Urothelium cell line (cell line): ENCODE measurements at regions not wholly inside any gene's neighbourhood (a gene's known extent, or its start where the extent isn't known, plus 50 kb on each side); places are given as distances from the start of the nearest gene placed in this dataset.
"Not testable (repeated sequence)": the region's sequence is repeated elsewhere in the genome, so short reads cannot be mapped to it uniquely, and the experiment has no call there.

Source experiments
- DNase-seq: peaks from one replicate; pipeline ENCODE4 v3.0.0; 2011; ENCODE audit warnings: low spot score, mixed read lengths
- FAIRE-seq: peaks from 2 replicates; lab custom pipeline; 2011; peaks lifted over from hg19 to GRCh38; lab: Jason Lieb, UNC

- FAIRE-seq (no peak), DNase-seq (no peak)
Measured at GRCh38 chr15:79492065-79492464, 59.9 kb downstream of the MINAR1 start.

- DNase-seq (no peak), FAIRE-seq (no peak)
Measured at GRCh38 chr15:79494384-79494909, 62.3 kb downstream of the MINAR1 start.

- DNase-seq, result no peak
- no peak for FAIRE-seq
Measured at GRCh38 chr15:79494963-79495755, 63.0 kb downstream of the MINAR1 start.

GRCh38 chr15:79495775-79496174 lies 63.6 kb downstream of the MINAR1 start:
- peak; percentile 68 for FAIRE-seq

GRCh38 chr15:79496838-79497237 lies 64.7 kb downstream of the MINAR1 start:
- FAIRE-seq, result no peak
- no peak for DNase-seq

More at GRCh38 chr15:79495775-79496174, 63.6 kb downstream of the MINAR1 start:
- no peak for DNase-seq

- DNase-seq (no peak), FAIRE-seq (no peak)
Measured at GRCh38 chr15:79501086-79501485, 69.0 kb downstream of the MINAR1 start.

GRCh38 chr15:79505956-79506355 lies 73.8 kb downstream of the MINAR1 start:
- FAIRE-seq, result no peak
- peak; percentile 23 for DNase-seq

- DNase-seq, FAIRE-seq: not testable (repeated sequence)
Measured at GRCh38 chr15:79512844-79513243, 80.7 kb downstream of the MINAR1 start.

- no peak for DNase-seq
- FAIRE-seq, result no peak
Measured at GRCh38 chr15:79513417-79513816, 81.3 kb downstream of the MINAR1 start.

- no peak for DNase-seq
Measured at GRCh38 chr15:79513940-79514339, 81.8 kb downstream of the MINAR1 start.

GRCh38 chr15:79515300-79516027 lies 83.3 kb downstream of the MINAR1 start:
- no peak for FAIRE-seq
- DNase-seq, result no peak

More at GRCh38 chr15:79513940-79514339, 81.8 kb downstream of the MINAR1 start:
- FAIRE-seq, result no peak

- FAIRE-seq (no peak), DNase-seq (no peak)
Measured at GRCh38 chr15:79516155-79516554, 84.0 kb downstream of the MINAR1 start.

GRCh38 chr15:79516646-79517045 lies 84.5 kb downstream of the MINAR1 start:
- FAIRE-seq, result no peak
- DNase-seq, result no peak

- DNase-seq (no peak), FAIRE-seq (no peak)
Measured at GRCh38 chr15:79519628-79520027, 87.5 kb downstream of the MINAR1 start.

- no peak for DNase-seq
- no peak for FAIRE-seq
Measured at GRCh38 chr15:79520654-79521053, 88.5 kb downstream of the MINAR1 start.

- DNase-seq, result no peak
- FAIRE-seq, result no peak
Measured at GRCh38 chr15:79522656-79523055, 90.5 kb downstream of the MINAR1 start.

GRCh38 chr15:79523266-79523665 lies 91.1 kb downstream of the MINAR1 start:
- DNase-seq (no peak), FAIRE-seq (no peak)

- no peak for DNase-seq
- FAIRE-seq, result no peak
Measured at GRCh38 chr15:79524531-79524930, 92.4 kb downstream of the MINAR1 start.

- FAIRE-seq (no peak), DNase-seq (no peak)
Measured at GRCh38 chr15:79526376-79526775, 94.2 kb downstream of the MINAR1 start.

- FAIRE-seq (no peak), DNase-seq (no peak)
Measured at GRCh38 chr15:79527821-79528220, 95.7 kb downstream of the MINAR1 start.

GRCh38 chr15:79529157-79529785 lies 97.1 kb downstream of the MINAR1 start:
- DNase-seq (no peak), FAIRE-seq (no peak)
